ENCODE measurements at regions not wholly inside any gene's neighbourhood (a gene's known extent, or its start where the extent isn't known, plus 50 kb on each side); places are given as distances from the start of the nearest gene placed in this dataset.
"Not testable (repeated sequence)": the region's sequence is repeated elsewhere in the genome, so short reads cannot be mapped to it uniquely, and the experiment has no call there.

GRCh38 chr10:53434413-53434812, 661.8 kb upstream of the MBL2 start:
- no peak for DNase-seq

GRCh38 chr10:53432035-53432434, 659.5 kb upstream of the MBL2 start:
- DNase-seq, result no peak

GRCh38 chr10:53430974-53431373, 658.4 kb upstream of the MBL2 start:
- DNase-seq, result no peak

- DNase-seq, result no peak
Measured at GRCh38 chr10:53430127-53430891, 657.7 kb upstream of the MBL2 start.

GRCh38 chr10:53422223-53422888, 649.8 kb upstream of the MBL2 start:
- no peak for DNase-seq

GRCh38 chr10:53412651-53413050, 640.1 kb upstream of the MBL2 start:
- no peak for DNase-seq

GRCh38 chr10:53406532-53406931, 633.9 kb upstream of the MBL2 start:
- no peak for DNase-seq

- DNase-seq, result peak in 1 of 56 donors; percentile 2
Measured at GRCh38 chr10:53403688-53404087, 631.1 kb upstream of the MBL2 start.

- no peak for DNase-seq
Measured at GRCh38 chr10:53402594-53402993, 630.0 kb upstream of the MBL2 start.

GRCh38 chr10:53401536-53401935, 629.0 kb upstream of the MBL2 start:
- DNase-seq, result no peak

- no peak for DNase-seq
Measured at GRCh38 chr10:53396876-53397275, 624.3 kb upstream of the MBL2 start.

- DNase-seq, result no peak
Measured at GRCh38 chr10:53395449-53395848, 622.9 kb upstream of the MBL2 start.

- DNase-seq, result no peak
Measured at GRCh38 chr10:53387562-53387961, 615.0 kb upstream of the MBL2 start.

GRCh38 chr10:53382543-53382942, 610.0 kb upstream of the MBL2 start:
- no peak for DNase-seq

- DNase-seq, result no peak
Measured at GRCh38 chr10:53379956-53380355, 607.4 kb upstream of the MBL2 start.

- DNase-seq, result no peak
Measured at GRCh38 chr10:53370347-53370746, 597.8 kb upstream of the MBL2 start.

- DNase-seq, result no peak
Measured at GRCh38 chr10:53361936-53362335, 589.4 kb upstream of the MBL2 start.

GRCh38 chr10:53361281-53361680, 588.7 kb upstream of the MBL2 start:
- DNase-seq, result no peak

GRCh38 chr10:53358978-53359377, 586.4 kb upstream of the MBL2 start:
- not testable (repeated sequence) for DNase-seq

GRCh38 chr10:53358536-53358935, 586.0 kb upstream of the MBL2 start:
- DNase-seq, result no peak

GRCh38 chr10:53357587-53357986, 585.0 kb upstream of the MBL2 start:
- no peak for DNase-seq

- DNase-seq, result no peak
Measured at GRCh38 chr10:53356616-53357349, 584.2 kb upstream of the MBL2 start.

Data from nucleus accumbens (tissue), 56 donors.